SK-N-SH (cell line): ENCODE measurements at regions not wholly inside any gene's neighbourhood (a gene's known extent, or its start where the extent isn't known, plus 50 kb on each side); places are given as distances from the start of the nearest gene placed in this dataset.

Experiments used
- CTCF ChIA-PET: fragments of 300-600, 350-600 bp; formaldehyde crosslinking; extraction: SDS; loops from one replicate; lab custom pipeline; 2021; lab: Yijun Ruan, JAX
- POLR2A ChIA-PET: fragments of 350-600 bp; sonication (Branson Sonifier 250); formaldehyde crosslinking; extraction: SDS; loops from one replicate; lab custom pipeline; 2020; ENCODE audit warnings: antibody characterized with exemption, inconsistent platforms; lab: Yijun Ruan, JAX
- DNase-seq: peaks from one replicate; pipeline ENCODE4 v3.0.0; 2012
- H2AFZ ChIP-seq: fragments of 200-600 bp; sonication (generic); 2 replicates; pipeline ENCODE4 v1.8.1; 2016; ENCODE audit warnings: antibody characterized with exemption, mild to moderate bottlenecking, low read depth
- H3F3A ChIP-seq: fragments of 200-600 bp; sonication (generic); replicated peaks from 2 replicates; pipeline ENCODE3; 2016; ENCODE audit warnings: antibody characterized with exemption, mild to moderate bottlenecking; ENCODE audit not compliant: insufficient read depth
- H3K27ac ChIP-seq, 2 experiments: fragments of 200-500 bp in 1 of 2; fragments of 200-600 bp in 1 of 2; sonication (Bioruptor generic) in 1 of 2; sonication (generic), shearing (Covaris generic) in 1 of 2; 2 replicates each; pipeline versions ENCODE4 v1.5.1 to v1.6.1; 2014 to 2016; ENCODE audit warnings: low read depth in 2 of 2, inconsistent platforms in 1 of 2, low read length in 1 of 2, mild to moderate bottlenecking in 1 of 2, mixed read lengths in 1 of 2
- H3K27me3 ChIP-seq: fragments of 200-600 bp; sonication (generic), shearing (Covaris generic); 2 replicates; pipeline ENCODE4 v1.6.1; 2016; ENCODE audit warnings: mixed run types; ENCODE audit not compliant: insufficient read depth
- H3K36me3 ChIP-seq, 2 experiments: fragments of 200-500 bp in 1 of 2; fragments of 200-600 bp in 1 of 2; sonication (Bioruptor generic) in 1 of 2; sonication (generic) in 1 of 2; replicated peaks in 1 of 2; 2 replicates each; pipeline versions ENCODE3 to v1.5.1; 2014 to 2016; ENCODE audit warnings: low read length in 1 of 2, mild to moderate bottlenecking in 1 of 2; ENCODE audit not compliant: insufficient read depth in 2 of 2, control insufficient read depth in 1 of 2
- H3K4me1 ChIP-seq, 2 experiments: fragments of 200-500 bp in 1 of 2; fragments of 200-600 bp in 1 of 2; sonication (Bioruptor generic) in 1 of 2; sonication (generic), shearing (Covaris generic) in 1 of 2; 2 replicates each; pipeline versions ENCODE4 v1.5.1 to v1.6.1; 2014 to 2016; ENCODE audit warnings: low read depth in 1 of 2, low read length in 1 of 2, mixed run types in 1 of 2; ENCODE audit not compliant: insufficient read depth in 2 of 2, control insufficient read depth in 1 of 2
- H3K4me2 ChIP-seq: fragments of 200-600 bp; sonication (generic), shearing (Covaris generic); 2 replicates; pipeline ENCODE4 v1.6.1; 2017; ENCODE audit warnings: mixed run types
- H3K4me3 ChIP-seq, 2 experiments: fragments of 200-500 bp in 1 of 2; fragments of 200-600 bp in 1 of 2; sonication (Bioruptor generic) in 1 of 2; sonication (generic), shearing (Covaris generic) in 1 of 2; 2 replicates each; pipeline versions ENCODE4 v1.5.1 to v1.8.1; 2014 to 2016; ENCODE audit warnings: low read depth in 2 of 2, inconsistent platforms in 1 of 2, low read length in 1 of 2, mild to moderate bottlenecking in 1 of 2, mixed read lengths in 1 of 2, moderate library complexity in 1 of 2
- H3K79me2 ChIP-seq: fragments of 200-600 bp; sonication (generic); 2 replicates; pipeline ENCODE4 v1.8.1; 2017; ENCODE audit warnings: mild to moderate bottlenecking; ENCODE audit not compliant: insufficient read depth
- H3K9ac ChIP-seq: fragments of 200-600 bp; sonication (generic); 2 replicates; pipeline ENCODE4 v1.6.1; 2017; ENCODE audit warnings: mixed run types
- H3K9me2 ChIP-seq: fragments of 200-600 bp; sonication (generic); 2 replicates; pipeline ENCODE4 v1.6.1; 2017; ENCODE audit warnings: mixed run types
- H3K9me3 ChIP-seq: fragments of 200-600 bp; sonication (generic); 2 replicates; pipeline ENCODE4 v1.6.1; 2017; ENCODE audit warnings: mixed run types, mild to moderate bottlenecking, moderate library complexity
- H4K20me1 ChIP-seq: fragments of 200-600 bp; sonication (generic); 2 replicates; pipeline ENCODE4 v1.6.1; 2017; ENCODE audit warnings: mild to moderate bottlenecking, mixed run types; ENCODE audit not compliant: insufficient read depth
- CHD2 ChIP-seq: fragments of 150-350 bp; IDR thresholded peaks from 2 replicates; pipeline ENCODE4 v1.6.1; 2018; ENCODE audit warnings: low read length; ENCODE audit not compliant: partially characterized antibody
- CTCF ChIP-seq: fragments of 200-600 bp; sonication (generic); IDR thresholded peaks from 2 replicates; pipeline ENCODE4 v1.6.1; 2017; ENCODE audit warnings: antibody characterized with exemption, mild to moderate bottlenecking, moderate library complexity
- EP300 ChIP-seq, 2 experiments: IDR thresholded peaks; 2 replicates each; pipeline versions ENCODE4 v1.4.0 to v1.6.1; 2012; ENCODE audit warnings: borderline replicate concordance in 1 of 2, low read depth in 1 of 2, low read length in 1 of 2
- FOSL2 ChIP-seq: IDR thresholded peaks from 2 replicates; pipeline ENCODE4 v1.4.0; 2012; ENCODE audit warnings: low read depth, mild to moderate bottlenecking, moderate library complexity, borderline replicate concordance
- FOXJ3 ChIP-seq: sonication (generic); formaldehyde crosslinking; IDR thresholded peaks from 2 replicates; pipeline ENCODE4 v1.5.1; 2020; ENCODE audit warnings: mild to moderate bottlenecking, missing genetic modification reagents
- MEF2A ChIP-seq: IDR thresholded peaks from 2 replicates; pipeline ENCODE4 v1.4.0; 2012; ENCODE audit warnings: low read depth, borderline replicate concordance
- MXI1 ChIP-seq: IDR thresholded peaks from 2 replicates; pipeline ENCODE4 v1.6.1; 2012; ENCODE audit warnings: mild to moderate bottlenecking, low read depth, low read length, improper control_type of control experiment
- NRF1 ChIP-seq: IDR thresholded peaks from 2 replicates; pipeline ENCODE4 v1.6.1; 2012; ENCODE audit warnings: low read depth, mild to moderate bottlenecking, low read length
- POLR2AphosphoS5 ChIP-seq: IDR thresholded peaks from 2 replicates; pipeline ENCODE4 v1.6.1; 2012; ENCODE audit warnings: low read depth, low read length
- RXRA ChIP-seq: IDR thresholded peaks from 2 replicates; pipeline ENCODE4 v1.4.0; 2012; ENCODE audit warnings: low read depth, mild to moderate bottlenecking, borderline replicate concordance
- SMC3 ChIP-seq: IDR thresholded peaks from 2 replicates; pipeline ENCODE4 v1.6.1; 2012; ENCODE audit warnings: low read depth, low read length, improper control_type of control experiment
- TAF1 ChIP-seq: IDR thresholded peaks from 2 replicates; pipeline ENCODE4 v1.6.1; 2012; ENCODE audit warnings: low read depth, mild to moderate bottlenecking, low read length, moderate library complexity, borderline replicate concordance
- USF1 ChIP-seq: IDR thresholded peaks from 2 replicates; pipeline ENCODE4 v1.4.0; 2012; ENCODE audit warnings: low read depth, borderline replicate concordance
- WGBS: methylation state at CpG from one replicate; pipeline ENCODE4 v1.1.6; 2017; ENCODE audit warnings: low lambda C conversion rate; 5-methylcytosine and 5-hydroxymethylcytosine counted together
- TF ChIP-seq, protein P1 (sequence below): IDR thresholded peaks from 2 replicates; pipeline ENCODE4; 2012
- TF ChIP-seq, protein P2 (sequence below): IDR thresholded peaks from 2 replicates; pipeline ENCODE4 v1.6.1; 2012; ENCODE audit warnings: mild to moderate bottlenecking, low read depth, low read length, moderate library complexity

DNA sequence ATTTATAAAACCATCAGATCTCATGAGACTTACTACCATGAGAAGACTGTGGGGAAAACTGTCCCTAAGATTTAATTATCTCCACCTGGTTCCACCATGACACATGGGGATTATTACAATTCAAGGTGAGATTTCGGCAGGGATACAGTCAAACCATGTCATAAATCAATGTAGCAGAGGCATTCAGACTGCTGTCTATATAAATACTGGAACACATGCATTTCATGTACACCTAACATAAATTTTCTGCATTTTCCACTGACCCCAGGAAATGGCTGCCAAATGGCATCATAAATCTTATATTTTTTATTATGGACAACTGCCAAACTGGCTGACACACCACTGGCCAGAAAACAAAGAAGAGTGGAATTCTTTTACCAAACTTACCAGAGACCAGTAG, 755.1 kb upstream of the EPHA6 start:
- no peaks in the 10 kb centered on the region for H3F3A ChIP-seq
- no peak for DNase-seq
- no peaks in the 10 kb centered on the region for H3K27me3 ChIP-seq
- H3K4me3 ChIP-seq = no peak overlapping the region
- CTCF ChIA-PET = no interaction called here
- H3K36me3 ChIP-seq = no peaks in the 10 kb centered on the region
- H3K27ac ChIP-seq = no peak overlapping the region
- WGBS = 8% methylated on average over 1 of the region's 1 CpG
- H3K9me3 ChIP-seq = no peaks in the 10 kb centered on the region; the same call in 1 of the 2 replicates
- no peak overlapping the region for H2AFZ ChIP-seq
- POLR2A ChIA-PET = no interaction called here
- H3K9me2 ChIP-seq = no peaks in the 10 kb centered on the region
- no peak overlapping the region for H3K9ac ChIP-seq
- no peak overlapping the region for H3K4me2 ChIP-seq
- no peaks in the 10 kb centered on the region for H3K79me2 ChIP-seq
- TF ChIP-seq, protein P1, sequence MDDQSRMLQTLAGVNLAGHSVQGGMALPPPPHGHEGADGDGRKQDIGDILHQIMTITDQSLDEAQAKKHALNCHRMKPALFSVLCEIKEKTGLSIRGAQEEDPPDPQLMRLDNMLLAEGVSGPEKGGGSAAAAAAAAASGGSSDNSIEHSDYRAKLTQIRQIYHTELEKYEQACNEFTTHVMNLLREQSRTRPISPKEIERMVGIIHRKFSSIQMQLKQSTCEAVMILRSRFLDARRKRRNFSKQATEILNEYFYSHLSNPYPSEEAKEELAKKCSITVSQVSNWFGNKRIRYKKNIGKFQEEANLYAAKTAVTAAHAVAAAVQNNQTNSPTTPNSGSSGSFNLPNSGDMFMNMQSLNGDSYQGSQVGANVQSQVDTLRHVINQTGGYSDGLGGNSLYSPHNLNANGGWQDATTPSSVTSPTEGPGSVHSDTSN = no peak
- TF ChIP-seq POLR2AphosphoS5 (no peak), FOXJ3 (CRISPR knock-in tag) (no peak), EP300 (IDR thresholded peaks at IDR 0.05; ENCODE audit: borderline replicate concordance in 1 of 2, low read depth in 1 of 2, low read length in 1 of 2) (no peak), MEF2A (no peak), NRF1 (no peak), TAF1 (no peak), CTCF (no peak), MXI1 (no peak), RXRA (no peak), FOSL2 (no peak), SMC3 (no peak), USF1 (no peak), CHD2 (no peak)
- TF ChIP-seq, protein P2, sequence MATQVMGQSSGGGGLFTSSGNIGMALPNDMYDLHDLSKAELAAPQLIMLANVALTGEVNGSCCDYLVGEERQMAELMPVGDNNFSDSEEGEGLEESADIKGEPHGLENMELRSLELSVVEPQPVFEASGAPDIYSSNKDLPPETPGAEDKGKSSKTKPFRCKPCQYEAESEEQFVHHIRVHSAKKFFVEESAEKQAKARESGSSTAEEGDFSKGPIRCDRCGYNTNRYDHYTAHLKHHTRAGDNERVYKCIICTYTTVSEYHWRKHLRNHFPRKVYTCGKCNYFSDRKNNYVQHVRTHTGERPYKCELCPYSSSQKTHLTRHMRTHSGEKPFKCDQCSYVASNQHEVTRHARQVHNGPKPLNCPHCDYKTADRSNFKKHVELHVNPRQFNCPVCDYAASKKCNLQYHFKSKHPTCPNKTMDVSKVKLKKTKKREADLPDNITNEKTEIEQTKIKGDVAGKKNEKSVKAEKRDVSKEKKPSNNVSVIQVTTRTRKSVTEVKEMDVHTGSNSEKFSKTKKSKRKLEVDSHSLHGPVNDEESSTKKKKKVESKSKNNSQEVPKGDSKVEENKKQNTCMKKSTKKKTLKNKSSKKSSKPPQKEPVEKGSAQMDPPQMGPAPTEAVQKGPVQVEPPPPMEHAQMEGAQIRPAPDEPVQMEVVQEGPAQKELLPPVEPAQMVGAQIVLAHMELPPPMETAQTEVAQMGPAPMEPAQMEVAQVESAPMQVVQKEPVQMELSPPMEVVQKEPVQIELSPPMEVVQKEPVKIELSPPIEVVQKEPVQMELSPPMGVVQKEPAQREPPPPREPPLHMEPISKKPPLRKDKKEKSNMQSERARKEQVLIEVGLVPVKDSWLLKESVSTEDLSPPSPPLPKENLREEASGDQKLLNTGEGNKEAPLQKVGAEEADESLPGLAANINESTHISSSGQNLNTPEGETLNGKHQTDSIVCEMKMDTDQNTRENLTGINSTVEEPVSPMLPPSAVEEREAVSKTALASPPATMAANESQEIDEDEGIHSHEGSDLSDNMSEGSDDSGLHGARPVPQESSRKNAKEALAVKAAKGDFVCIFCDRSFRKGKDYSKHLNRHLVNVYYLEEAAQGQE = no peak
- H4K20me1 ChIP-seq = no peaks in the 10 kb centered on the region
- no peaks in the 10 kb centered on the region for H3K4me1 ChIP-seq
